Coronary artery (tissue), 2 donors: ENCODE measurements at regions not wholly inside any gene's neighbourhood (a gene's known extent, or its start where the extent isn't known, plus 50 kb on each side); places are given as distances from the start of the nearest gene placed in this dataset.

Experiments
- DNase-seq: peaks from one replicate; pipeline ENCODE4 v3.0.0-alpha.2; 2017; ENCODE audit warnings: low spot score
- H3K27ac ChIP-seq, 2 donors: fragments of 200-600 bp; sonication (generic); one replicate each; pipeline ENCODE4 v1.5.1; 2016 to 2019
- H3K4me3 ChIP-seq: fragments of 200-600 bp; sonication (generic); 2 replicates; pipeline ENCODE4 v1.5.1; 2016; ENCODE audit warnings: mild to moderate bottlenecking, moderate library complexity
- TF ChIP-seq, protein P1 (sequence below): fragments of 200-600 bp; sonication (generic); IDR thresholded peaks from one replicate; pipeline ENCODE4 v1.5.1; 2019; ENCODE audit warnings: antibody characterized with exemption

DNA sequence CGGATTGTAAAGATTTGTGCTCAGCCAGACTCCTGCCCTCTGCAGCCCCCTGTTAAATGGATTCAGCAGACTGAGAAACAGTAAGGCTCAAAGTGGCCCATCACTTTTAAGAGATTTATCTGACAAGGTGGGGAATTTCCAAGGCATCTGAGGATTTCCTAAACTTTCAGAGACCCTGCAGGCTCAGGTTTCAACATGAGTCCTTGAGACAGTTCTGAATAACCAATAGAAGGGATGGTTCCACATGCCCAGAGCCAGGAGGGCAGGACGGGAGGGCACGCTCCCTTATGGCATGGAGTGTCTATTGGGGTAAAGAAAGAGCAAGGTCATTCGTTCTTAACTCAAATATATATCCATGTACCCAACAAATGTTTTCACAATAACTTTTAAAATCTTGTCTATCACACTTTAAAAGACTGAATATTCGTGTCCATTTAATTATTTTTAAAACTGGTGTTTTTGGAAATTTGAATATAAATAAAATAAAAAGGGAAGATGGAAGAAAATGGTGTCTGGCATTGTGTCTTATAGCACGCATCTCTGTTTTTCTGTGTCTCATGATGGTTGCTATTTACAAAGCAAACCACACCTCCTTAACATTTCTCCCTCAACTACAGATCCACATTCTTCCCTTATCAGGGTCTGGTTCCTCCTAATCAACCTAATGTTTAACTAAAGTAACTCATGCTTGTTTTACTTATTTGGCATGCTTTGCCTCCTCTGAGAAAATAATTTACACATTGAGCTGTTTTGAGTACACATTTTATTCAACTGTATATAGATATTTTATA, 56.0 kb upstream of the DSG1 start:
- no peak for DNase-seq
- TF ChIP-seq, protein P1, sequence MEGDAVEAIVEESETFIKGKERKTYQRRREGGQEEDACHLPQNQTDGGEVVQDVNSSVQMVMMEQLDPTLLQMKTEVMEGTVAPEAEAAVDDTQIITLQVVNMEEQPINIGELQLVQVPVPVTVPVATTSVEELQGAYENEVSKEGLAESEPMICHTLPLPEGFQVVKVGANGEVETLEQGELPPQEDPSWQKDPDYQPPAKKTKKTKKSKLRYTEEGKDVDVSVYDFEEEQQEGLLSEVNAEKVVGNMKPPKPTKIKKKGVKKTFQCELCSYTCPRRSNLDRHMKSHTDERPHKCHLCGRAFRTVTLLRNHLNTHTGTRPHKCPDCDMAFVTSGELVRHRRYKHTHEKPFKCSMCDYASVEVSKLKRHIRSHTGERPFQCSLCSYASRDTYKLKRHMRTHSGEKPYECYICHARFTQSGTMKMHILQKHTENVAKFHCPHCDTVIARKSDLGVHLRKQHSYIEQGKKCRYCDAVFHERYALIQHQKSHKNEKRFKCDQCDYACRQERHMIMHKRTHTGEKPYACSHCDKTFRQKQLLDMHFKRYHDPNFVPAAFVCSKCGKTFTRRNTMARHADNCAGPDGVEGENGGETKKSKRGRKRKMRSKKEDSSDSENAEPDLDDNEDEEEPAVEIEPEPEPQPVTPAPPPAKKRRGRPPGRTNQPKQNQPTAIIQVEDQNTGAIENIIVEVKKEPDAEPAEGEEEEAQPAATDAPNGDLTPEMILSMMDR: no peak
- H3K4me3 ChIP-seq: no peak overlapping the region
- no peak overlapping the region for H3K27ac ChIP-seq

DNA sequence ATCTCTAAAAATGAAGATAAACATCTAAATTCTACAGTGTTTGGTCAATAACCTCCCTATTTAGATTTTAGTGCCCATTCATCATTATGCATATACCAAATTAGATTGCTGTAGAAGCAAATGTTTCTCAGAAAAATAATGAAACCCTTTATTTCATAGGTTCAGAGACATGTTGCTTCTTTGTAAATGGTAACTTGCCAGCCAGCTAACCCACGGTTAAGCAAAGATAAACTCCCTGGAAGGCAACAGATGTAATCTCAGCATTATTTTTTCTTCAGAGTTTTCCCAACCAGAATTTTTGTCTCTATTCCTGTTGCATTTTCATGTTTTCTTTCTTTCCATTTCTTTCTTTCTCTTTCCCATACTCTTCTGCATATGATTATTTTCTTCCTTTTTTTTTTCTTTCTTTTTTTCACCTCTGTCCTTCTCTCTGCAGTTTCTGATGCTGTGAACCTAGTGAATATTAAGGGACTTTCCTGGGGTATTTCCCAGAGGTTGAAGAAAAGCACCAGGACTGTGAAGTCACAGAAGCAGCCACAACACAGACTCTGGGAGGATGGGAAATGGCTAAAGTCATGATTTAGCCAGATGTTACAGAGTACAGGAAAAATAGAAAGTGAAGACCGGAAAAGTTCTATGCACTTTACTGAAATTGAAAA, 50.0 kb upstream of the DSG1 start:
- Histone ChIP-seq H3K4me3 (no peak overlapping the region), H3K27ac (no peak overlapping the region)
- DNase-seq: no peak
- TF ChIP-seq, protein P1: no peak
